GM18867 (cell line): ENCODE measurements at regions not wholly inside any gene's neighbourhood (a gene's known extent, or its start where the extent isn't known, plus 50 kb on each side); places are given as distances from the start of the nearest gene placed in this dataset.

Experiments
- ATAC-seq: cut with Tn5 transposase; IDR thresholded peaks from one replicate; pipeline ENCODE4 v1.9.1; 2021; ENCODE audit warnings: mild to moderate bottlenecking, moderate library complexity; ENCODE audit not compliant: unreplicated experiment

GRCh38 chr16:86087011-86087895 is 188.3 kb downstream of the IRF8 start:
- ATAC-seq, result no peak

GRCh38 chr16:86087896-86088230 is 188.9 kb downstream of the IRF8 start:
- no peak for ATAC-seq

- no peak for ATAC-seq
These were observed 189.3 kb downstream of the IRF8 start for GRCh38 chr16:86088287-86088686.

- ATAC-seq, result no peak
These were observed 189.9 kb downstream of the IRF8 start for GRCh38 chr16:86088816-86089215.

- no peak for ATAC-seq
These were observed 190.5 kb downstream of the IRF8 start for GRCh38 chr16:86089334-86089900.

GRCh38 chr16:86089991-86090390 is 191.0 kb downstream of the IRF8 start:
- no peak for ATAC-seq

GRCh38 chr16:86090461-86091170 is 191.7 kb downstream of the IRF8 start:
- no peak for ATAC-seq

- no peak for ATAC-seq
These were observed 193.0 kb downstream of the IRF8 start for GRCh38 chr16:86091976-86092375.

GRCh38 chr16:86092586-86093480 is 193.9 kb downstream of the IRF8 start:
- ATAC-seq, result no peak

GRCh38 chr16:86093801-86094750 is 195.1 kb downstream of the IRF8 start:
- ATAC-seq, result no peak

- no peak for ATAC-seq
These were observed 196.3 kb downstream of the IRF8 start for GRCh38 chr16:86095131-86095752.

- no peak for ATAC-seq
These were observed 197.0 kb downstream of the IRF8 start for GRCh38 chr16:86095906-86096485.

- no peak for ATAC-seq
These were observed 197.9 kb downstream of the IRF8 start for GRCh38 chr16:86096850-86097249.

GRCh38 chr16:86099326-86099725 is 200.4 kb downstream of the IRF8 start:
- ATAC-seq, result no peak

GRCh38 chr16:86100205-86101136 is 201.5 kb downstream of the IRF8 start:
- ATAC-seq, result no peak

GRCh38 chr16:86101137-86101896 is 202.4 kb downstream of the IRF8 start:
- no peak for ATAC-seq

- no peak for ATAC-seq
These were observed 202.9 kb downstream of the IRF8 start for GRCh38 chr16:86101897-86102157.
